HFFc6 (cell line): ENCODE measurements at regions not wholly inside any gene's neighbourhood (a gene's known extent, or its start where the extent isn't known, plus 50 kb on each side); places are given as distances from the start of the nearest gene placed in this dataset.

Source experiments
- DNase-seq: peaks from one replicate; pipeline ENCODE4 v3.0.0-alpha.2; 2018
- H3K27ac Mint-ChIP-seq: 2 replicates; pipeline ENCODE4 v1.8.0; 2020; ENCODE audit warnings: mild to moderate bottlenecking, mixed read lengths
- H3K27me3 Mint-ChIP-seq: 2 replicates; pipeline ENCODE4 v1.8.0; 2021; ENCODE audit warnings: mild to moderate bottlenecking, moderate library complexity, mixed read lengths; ENCODE audit not compliant: insufficient read depth
- H3K36me3 Mint-ChIP-seq: 2 replicates; pipeline ENCODE4 v1.8.0; 2021; ENCODE audit warnings: low read depth, mixed read lengths
- H3K4me1 Mint-ChIP-seq: 2 replicates; pipeline ENCODE4 v1.8.0; 2020; ENCODE audit warnings: low read depth, mixed read lengths
- H3K4me3 Mint-ChIP-seq: 2 replicates; pipeline ENCODE4 v1.8.0; 2020; ENCODE audit warnings: mild to moderate bottlenecking, moderate library complexity, mixed read lengths
- H3K9me3 Mint-ChIP-seq: 2 replicates; pipeline ENCODE4 v1.8.0; 2020; ENCODE audit warnings: mild to moderate bottlenecking, mixed read lengths
- CTCF ChIP-seq: fragments of 200-600 bp; sonication (generic); IDR thresholded peaks from 2 replicates; pipeline ENCODE4 v1.5.0; 2021; ENCODE audit warnings: antibody characterized with exemption, mild to moderate bottlenecking

- DNase-seq: peak; percentile 10
- H3K4me3 Mint-ChIP-seq: no peak overlapping the region
- H3K27me3 Mint-ChIP-seq: no peaks in the 10 kb centered on the region; the same call in 1 of the 2 replicates
- H3K9me3 Mint-ChIP-seq: no peaks in the 10 kb centered on the region; the same call in 1 of the 2 replicates
- H3K36me3 Mint-ChIP-seq: no peaks in the 10 kb centered on the region
- H3K4me1 Mint-ChIP-seq: no peaks in the 10 kb centered on the region
- TF ChIP-seq CTCF: peak; percentile 80
- no peak overlapping the region for H3K27ac Mint-ChIP-seq
Measured at GRCh38 chr13:72565893-72566292, 161.5 kb downstream of the MZT1 start.

GRCh38 chr13:72562686-72563085, 164.7 kb downstream of the MZT1 start:
- DNase-seq: no peak
- Mint-ChIP-seq H3K9me3 (no peaks in the 10 kb centered on the region; the same call in 1 of the 2 replicates), H3K4me3 (no peak overlapping the region), H3K27ac (no peak overlapping the region), H3K4me1 (no peaks in the 10 kb centered on the region), H3K27me3 (no peaks in the 10 kb centered on the region; the same call in none of the 2 replicates), H3K36me3 (no peaks in the 10 kb centered on the region)
- no peak for TF ChIP-seq CTCF

GRCh38 chr13:72561791-72562190, 165.6 kb downstream of the MZT1 start:
- Mint-ChIP-seq H3K27me3 (no peaks in the 10 kb centered on the region; the same call in none of the 2 replicates), H3K4me1 (no peaks in the 10 kb centered on the region), H3K27ac (no peak overlapping the region), H3K4me3 (no peak overlapping the region), H3K36me3 (no peaks in the 10 kb centered on the region), H3K9me3 (no peaks in the 10 kb centered on the region; the same call in 1 of the 2 replicates)
- DNase-seq: no peak
- no peak for TF ChIP-seq CTCF

GRCh38 chr13:72559716-72560115, 167.7 kb downstream of the MZT1 start:
- Mint-ChIP-seq H3K4me3 (no peak overlapping the region), H3K36me3 (no peaks in the 10 kb centered on the region), H3K27me3 (no peaks in the 10 kb centered on the region; the same call in none of the 2 replicates), H3K27ac (no peak overlapping the region), H3K4me1 (no peaks in the 10 kb centered on the region), H3K9me3 (no peaks in the 10 kb centered on the region; the same call in 1 of the 2 replicates)
- no peak for TF ChIP-seq CTCF
- DNase-seq: no peak

- no peaks in the 10 kb centered on the region; the same call in none of the 2 replicates for H3K27me3 Mint-ChIP-seq
- no peak for DNase-seq
- H3K9me3 Mint-ChIP-seq: peaks cover 4% of the 10 kb centered on the region
- H3K4me1 Mint-ChIP-seq: no peaks in the 10 kb centered on the region
- TF ChIP-seq CTCF: no peak
- no peak overlapping the region for H3K27ac Mint-ChIP-seq
- no peak overlapping the region for H3K4me3 Mint-ChIP-seq
- H3K36me3 Mint-ChIP-seq: no peaks in the 10 kb centered on the region
Measured at GRCh38 chr13:72556945-72557344, 170.5 kb downstream of the MZT1 start.

DNA sequence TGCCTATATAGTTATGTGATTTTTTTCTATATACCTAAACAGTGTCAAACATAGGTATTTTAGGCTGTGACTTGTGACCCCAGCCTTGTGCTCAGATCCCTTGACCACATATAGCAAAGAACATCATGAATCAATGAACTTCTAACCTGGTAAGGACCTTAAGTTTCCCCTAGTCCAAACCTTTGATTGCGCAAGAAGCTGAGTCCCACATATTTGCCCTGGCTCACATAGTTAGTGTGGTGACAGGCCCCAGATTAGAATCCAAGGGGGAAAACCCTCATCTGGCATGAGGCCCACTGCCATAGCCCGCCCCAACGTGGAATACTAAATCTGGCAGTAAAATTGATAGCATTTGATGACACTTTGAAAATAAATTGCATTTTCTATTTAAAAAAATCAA, 171.8 kb downstream of the MZT1 start:
- Mint-ChIP-seq H3K4me1 (no peaks in the 10 kb centered on the region), H3K36me3 (no peaks in the 10 kb centered on the region), H3K27ac (no peak overlapping the region), H3K9me3 (peaks cover 4% of the 10 kb centered on the region), H3K27me3 (no peaks in the 10 kb centered on the region; the same call in 1 of the 2 replicates), H3K4me3 (no peak overlapping the region)
- no peak for TF ChIP-seq CTCF
- no peak for DNase-seq
